Nephron progenitor cell (in vitro differentiated cells): ENCODE measurements at regions not wholly inside any gene's neighbourhood (a gene's known extent, or its start where the extent isn't known, plus 50 kb on each side); places are given as distances from the start of the nearest gene placed in this dataset.

Experiments
- DNase-seq: peaks from one replicate; pipeline ENCODE4 v3.0.0; 2021
- H3K27ac Mint-ChIP-seq: 2 replicates; pipeline ENCODE4 v1.8.0; 2021; ENCODE audit warnings: mild to moderate bottlenecking, moderate library complexity, mixed read lengths
- H3K27me3 Mint-ChIP-seq: 2 replicates; pipeline ENCODE4 v1.8.0; 2021; ENCODE audit warnings: mild to moderate bottlenecking, low read depth, mixed read lengths; ENCODE audit not compliant: poor library complexity
- H3K36me3 Mint-ChIP-seq: 2 replicates; pipeline ENCODE4 v1.8.0; 2021; ENCODE audit warnings: low read depth, mixed read lengths
- H3K4me1 Mint-ChIP-seq: 2 replicates; pipeline ENCODE4 v1.8.0; 2021; ENCODE audit warnings: mixed read lengths
- H3K4me3 Mint-ChIP-seq: 2 replicates; pipeline ENCODE4 v1.8.0; 2021; ENCODE audit warnings: mild to moderate bottlenecking, moderate library complexity, mixed read lengths
- H3K9me3 Mint-ChIP-seq: 2 replicates; pipeline ENCODE4 v1.8.0; 2021; ENCODE audit warnings: mild to moderate bottlenecking, moderate library complexity, mixed read lengths
- CTCF ChIP-seq: fragments of 200-600 bp; sonication (generic); IDR thresholded peaks from 2 replicates; pipeline ENCODE4 v1.5.0; 2021; ENCODE audit warnings: antibody characterized with exemption

GRCh38 chr14:83757916-83758315, 1772.0 kb upstream of the FLRT2 start:
- H3K27me3 Mint-ChIP-seq = no peaks in the 10 kb centered on the region
- H3K4me1 Mint-ChIP-seq = no peaks in the 10 kb centered on the region
- no peak overlapping the region for H3K27ac Mint-ChIP-seq
- H3K9me3 Mint-ChIP-seq = no peaks in the 10 kb centered on the region
- no peaks in the 10 kb centered on the region for H3K36me3 Mint-ChIP-seq
- TF ChIP-seq CTCF = no peak
- H3K4me3 Mint-ChIP-seq = no peak overlapping the region
- no peak for DNase-seq

GRCh38 chr14:83764656-83765599, 1765.0 kb upstream of the FLRT2 start:
- H3K4me1 Mint-ChIP-seq = no peaks in the 10 kb centered on the region
- H3K4me3 Mint-ChIP-seq = no peak overlapping the region
- no peaks in the 10 kb centered on the region for H3K36me3 Mint-ChIP-seq
- H3K9me3 Mint-ChIP-seq = no peaks in the 10 kb centered on the region
- DNase-seq = no peak
- no peak overlapping the region for H3K27ac Mint-ChIP-seq
- no peaks in the 10 kb centered on the region for H3K27me3 Mint-ChIP-seq
- no peak for TF ChIP-seq CTCF

- DNase-seq = no peak
- no peaks in the 10 kb centered on the region for H3K4me1 Mint-ChIP-seq
- H3K4me3 Mint-ChIP-seq = no peak overlapping the region
- TF ChIP-seq CTCF = no peak
- no peaks in the 10 kb centered on the region for H3K9me3 Mint-ChIP-seq
- no peak overlapping the region for H3K27ac Mint-ChIP-seq
- H3K36me3 Mint-ChIP-seq = no peaks in the 10 kb centered on the region
- peaks cover 2% of the 10 kb centered on the region for H3K27me3 Mint-ChIP-seq
Observed at GRCh38 chr14:83777516-83777915, 1752.4 kb upstream of the FLRT2 start.

GRCh38 chr14:83779266-83779665, 1750.7 kb upstream of the FLRT2 start:
- no peak overlapping the region for H3K27ac Mint-ChIP-seq
- H3K9me3 Mint-ChIP-seq = no peaks in the 10 kb centered on the region
- DNase-seq = no peak
- H3K4me1 Mint-ChIP-seq = no peaks in the 10 kb centered on the region
- H3K27me3 Mint-ChIP-seq = peaks cover 2% of the 10 kb centered on the region
- no peak for TF ChIP-seq CTCF
- H3K36me3 Mint-ChIP-seq = no peaks in the 10 kb centered on the region
- no peak overlapping the region for H3K4me3 Mint-ChIP-seq

- H3K36me3 Mint-ChIP-seq = no peaks in the 10 kb centered on the region
- DNase-seq = no peak
- H3K9me3 Mint-ChIP-seq = no peaks in the 10 kb centered on the region
- H3K27ac Mint-ChIP-seq = no peak overlapping the region
- H3K27me3 Mint-ChIP-seq = peaks cover 2% of the 10 kb centered on the region
- H3K4me3 Mint-ChIP-seq = no peak overlapping the region
- no peak for TF ChIP-seq CTCF
- H3K4me1 Mint-ChIP-seq = no peaks in the 10 kb centered on the region
Observed at GRCh38 chr14:83780321-83780720, 1749.6 kb upstream of the FLRT2 start.

GRCh38 chr14:83798421-83798820, 1731.5 kb upstream of the FLRT2 start:
- no peak for TF ChIP-seq CTCF
- no peak for DNase-seq
- Mint-ChIP-seq H3K27me3 (no peaks in the 10 kb centered on the region), H3K4me3 (no peak overlapping the region), H3K36me3 (no peaks in the 10 kb centered on the region), H3K9me3 (no peaks in the 10 kb centered on the region), H3K4me1 (no peaks in the 10 kb centered on the region), H3K27ac (no peak overlapping the region)
